AG04449 (cell line): ENCODE measurements at regions not wholly inside any gene's neighbourhood (a gene's known extent, or its start where the extent isn't known, plus 50 kb on each side); places are given as distances from the start of the nearest gene placed in this dataset.

ENCODE experiments used
- CTCF ChIA-PET: fragments of 350-600 bp; formaldehyde crosslinking; extraction: SDS; loops from one replicate; lab custom pipeline; 2021; ENCODE audit warnings: antibody characterized with exemption; lab: Yijun Ruan, JAX
- POLR2A ChIA-PET: fragments of 400-600, 350-600 bp; formaldehyde crosslinking; extraction: SDS; loops from one replicate; lab custom pipeline; 2020; ENCODE audit warnings: antibody characterized with exemption, inconsistent platforms; lab: Yijun Ruan, JAX
- DNase-seq: peaks from one replicate; pipeline ENCODE4 v3.0.0-alpha.2; 2010; ENCODE audit warnings: low read depth, low spot score
- H3K4me3 ChIP-seq: 2 replicates; pipeline ENCODE4 v1.5.1; 2011; ENCODE audit warnings: low read depth, mild to moderate bottlenecking, control low read depth, low read length
- TF ChIP-seq, protein P1 (sequence below): IDR thresholded peaks from one replicate; pipeline ENCODE4 v1.5.1; 2011; ENCODE audit warnings: mild to moderate bottlenecking, moderate library complexity, low read length, control low read depth, inconsistent platforms; ENCODE audit not compliant: insufficient read depth; ENCODE audit errors: missing control alignments

DNA sequence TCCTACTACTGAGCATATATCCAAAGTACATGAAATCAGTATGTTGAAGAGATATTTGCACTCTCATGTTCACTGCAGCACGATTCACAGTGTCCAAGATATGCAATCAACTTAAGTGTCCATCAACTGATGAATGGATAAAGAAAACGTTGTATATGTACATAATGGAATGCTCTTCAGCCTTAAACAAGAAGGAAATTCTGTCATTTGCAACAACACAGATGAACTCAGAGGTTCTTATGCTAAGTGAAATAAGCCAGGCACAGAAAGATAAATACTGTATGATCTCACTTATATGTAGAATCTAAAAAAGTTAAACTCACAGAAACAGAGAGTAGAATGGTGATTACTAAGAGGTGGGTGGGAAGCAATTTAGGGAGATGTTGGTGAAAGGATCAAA lies 149.2 kb downstream of the EVA1A start:
- POLR2A ChIA-PET, result no interaction called here
- no peak for DNase-seq
- CTCF ChIA-PET, result interaction anchor here (1.8 kb wide), 1 partner anchor 212 kb away, joined by 5 read pairs; the partner anchor contains the start of gene TACR1
- TF ChIP-seq, protein P1, sequence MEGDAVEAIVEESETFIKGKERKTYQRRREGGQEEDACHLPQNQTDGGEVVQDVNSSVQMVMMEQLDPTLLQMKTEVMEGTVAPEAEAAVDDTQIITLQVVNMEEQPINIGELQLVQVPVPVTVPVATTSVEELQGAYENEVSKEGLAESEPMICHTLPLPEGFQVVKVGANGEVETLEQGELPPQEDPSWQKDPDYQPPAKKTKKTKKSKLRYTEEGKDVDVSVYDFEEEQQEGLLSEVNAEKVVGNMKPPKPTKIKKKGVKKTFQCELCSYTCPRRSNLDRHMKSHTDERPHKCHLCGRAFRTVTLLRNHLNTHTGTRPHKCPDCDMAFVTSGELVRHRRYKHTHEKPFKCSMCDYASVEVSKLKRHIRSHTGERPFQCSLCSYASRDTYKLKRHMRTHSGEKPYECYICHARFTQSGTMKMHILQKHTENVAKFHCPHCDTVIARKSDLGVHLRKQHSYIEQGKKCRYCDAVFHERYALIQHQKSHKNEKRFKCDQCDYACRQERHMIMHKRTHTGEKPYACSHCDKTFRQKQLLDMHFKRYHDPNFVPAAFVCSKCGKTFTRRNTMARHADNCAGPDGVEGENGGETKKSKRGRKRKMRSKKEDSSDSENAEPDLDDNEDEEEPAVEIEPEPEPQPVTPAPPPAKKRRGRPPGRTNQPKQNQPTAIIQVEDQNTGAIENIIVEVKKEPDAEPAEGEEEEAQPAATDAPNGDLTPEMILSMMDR, result no peak
- no peak overlapping the region for H3K4me3 ChIP-seq

DNA sequence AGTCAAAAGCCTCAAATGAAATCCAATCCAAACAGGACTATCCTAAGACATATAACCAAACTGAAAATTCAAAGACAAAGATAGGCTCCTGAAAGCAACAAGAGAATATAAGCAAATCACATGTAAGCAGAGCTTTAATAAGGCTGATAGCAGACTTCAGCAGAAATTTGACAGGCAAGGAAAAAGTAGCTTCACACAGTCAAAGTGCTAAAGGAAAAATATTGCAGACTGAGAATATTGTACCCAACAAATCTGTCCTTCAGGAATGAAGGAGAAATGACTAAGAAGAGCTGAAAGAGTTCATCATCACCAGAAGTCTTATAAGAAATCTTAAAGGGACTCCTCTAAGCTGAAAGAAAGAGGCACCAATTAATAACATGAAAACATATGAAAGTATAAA lies 150.0 kb downstream of the EVA1A start:
- DNase-seq, result no peak
- TF ChIP-seq, protein P1, result no peak
- CTCF ChIA-PET, result interaction anchor here (0.7 to 1.8 kb wide), 4 partner anchors 10 to 217 kb away, joined by 3 to 5 read pairs (median 4); partner anchors contain the start of gene TACR1
- POLR2A ChIA-PET, result no interaction called here
- H3K4me3 ChIP-seq, result no peak overlapping the region

DNA sequence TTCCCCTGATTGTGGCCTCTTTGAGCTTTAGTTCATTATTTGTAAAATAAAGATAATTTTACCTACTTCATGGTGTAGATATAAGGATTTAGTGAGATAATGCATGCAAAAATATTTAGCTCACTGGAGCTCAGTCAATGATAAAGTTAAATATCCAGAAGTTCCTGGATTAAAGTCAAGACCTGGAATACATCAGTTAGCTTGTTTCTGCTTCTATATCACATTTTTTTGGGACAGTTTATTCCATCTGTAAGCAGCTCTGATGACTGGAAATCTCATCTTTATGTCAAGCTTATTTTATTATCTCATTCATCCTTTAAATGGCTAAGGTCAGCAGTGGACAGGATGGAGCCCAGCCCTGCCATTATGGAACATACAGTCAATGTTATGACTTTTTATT lies 152.0 kb downstream of the EVA1A start:
- ChIA-PET POLR2A (no interaction called here), CTCF (interaction anchor here (0.8 to 2.4 kb wide), 6 partner anchors 10 to 344 kb away, joined by 3 to 11 read pairs (median 4); partner anchors contain the start of gene TACR1)
- no peak for DNase-seq
- TF ChIP-seq, protein P1, result no peak
- no peak overlapping the region for H3K4me3 ChIP-seq

DNA sequence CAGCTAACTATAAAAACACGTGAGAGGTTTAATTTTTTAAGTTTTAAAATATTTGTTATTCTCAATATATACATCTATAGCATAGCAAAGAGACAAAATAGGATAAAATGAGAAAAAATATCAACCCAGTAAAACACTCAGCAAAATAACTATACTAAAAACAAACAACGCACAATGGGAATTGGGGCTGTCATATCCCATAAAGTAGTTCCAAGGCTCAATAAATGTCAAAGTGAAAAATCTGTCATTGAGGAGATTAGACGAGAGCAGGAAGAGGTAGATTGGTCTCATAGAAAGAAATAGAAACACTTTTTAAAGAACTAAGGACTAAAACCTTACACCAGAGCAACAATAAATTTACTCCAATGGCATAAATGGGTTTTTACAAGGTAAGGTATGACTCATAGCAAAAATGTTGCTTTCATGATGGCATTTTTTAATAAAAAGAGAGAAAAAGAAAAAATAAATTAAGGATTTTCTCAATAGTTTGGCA lies 153.7 kb downstream of the EVA1A start:
- TF ChIP-seq, protein P1, result no peak
- POLR2A ChIA-PET, result no interaction called here
- CTCF ChIA-PET, result interaction anchor here (1.1 to 4.0 kb wide), 5 partner anchors 11 to 249 kb away, joined by 3 to 32 read pairs (median 5); partner anchors contain the start of gene TACR1
- H3K4me3 ChIP-seq, result no peak overlapping the region
- no peak for DNase-seq

DNA sequence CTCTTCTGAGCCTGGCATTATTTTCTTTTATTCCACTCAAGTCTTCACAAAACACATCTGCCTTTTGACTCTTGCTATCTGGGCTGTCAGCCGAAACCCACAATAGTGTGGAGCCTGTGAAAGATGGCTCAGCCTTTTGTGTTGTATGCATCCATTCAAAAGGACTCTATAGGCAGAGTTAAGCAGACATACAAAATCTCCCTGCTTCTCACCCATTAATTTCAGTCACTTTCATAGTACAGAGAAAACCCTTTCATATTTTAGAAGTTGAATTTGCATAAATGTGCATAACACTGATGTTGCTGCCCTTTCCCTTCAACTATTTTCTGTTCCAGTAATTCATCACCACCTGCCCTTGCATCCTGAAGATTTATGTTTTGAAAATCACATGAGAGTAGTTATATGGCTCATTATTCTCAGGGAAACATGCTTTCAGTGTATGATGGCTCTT lies 154.6 kb downstream of the EVA1A start:
- CTCF ChIA-PET, result interaction anchor here (1.0 to 4.0 kb wide), 7 partner anchors 8 to 487 kb away, joined by 3 to 32 read pairs (median 5); partner anchors contain the start of gene TACR1

DNA sequence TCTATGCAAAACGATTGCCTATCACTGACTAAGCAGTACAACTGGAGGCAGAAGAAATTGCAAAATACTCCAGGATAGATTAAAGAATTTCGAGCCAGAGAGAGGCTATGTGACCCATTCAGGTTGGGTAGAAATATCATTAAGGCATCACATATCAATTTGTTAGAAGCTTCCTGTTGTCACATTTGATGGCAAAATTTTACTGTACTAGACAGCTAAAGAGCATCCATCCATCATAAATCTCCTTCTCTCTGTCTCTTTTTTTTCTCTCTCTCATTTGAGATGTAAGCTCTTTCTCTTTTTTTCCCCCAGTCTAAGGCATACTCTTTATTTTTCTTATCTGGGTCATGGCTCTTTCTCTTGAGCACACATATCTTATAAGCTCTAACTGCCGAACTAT lies 155.7 kb downstream of the EVA1A start:
- POLR2A ChIA-PET, result no interaction called here
- H3K4me3 ChIP-seq, result no peak overlapping the region
- CTCF ChIA-PET, result interaction anchor here (0.7 to 4.0 kb wide), 21 partner anchors 9 to 714 kb away, joined by 3 to 32 read pairs (median 3); partner anchors contain the start of gene TACR1
- no peak for DNase-seq
- TF ChIP-seq, protein P1, result no peak

More for the DNA sequence above, 154.6 kb downstream of the EVA1A start:
- TF ChIP-seq, protein P1, result no peak
- no peak overlapping the region for H3K4me3 ChIP-seq
- POLR2A ChIA-PET, result no interaction called here
- DNase-seq, result no peak
